NCI-H510A treated with DMSO at 0.1 percent for 48 hours (cell line): ENCODE measurements at regions not wholly inside any gene's neighbourhood (a gene's known extent, or its start where the extent isn't known, plus 50 kb on each side); places are given as distances from the start of the nearest gene placed in this dataset.
A peak's percentile ranks its signal among the peaks of the same experiment; 100 is the strongest.
"Not testable (repeated sequence)": the region's sequence is repeated elsewhere in the genome, so short reads cannot be mapped to it uniquely, and the experiment has no call there.

Source experiments
- DNase-seq: peaks from one replicate; lab custom pipeline; 2025; lab: John Stamatoyannopoulos, UW

- DNase-seq, result no peak
Measured at GRCh38 chr9:19937121-19937520, 148.3 kb upstream of the SLC24A2 start.

DNA sequence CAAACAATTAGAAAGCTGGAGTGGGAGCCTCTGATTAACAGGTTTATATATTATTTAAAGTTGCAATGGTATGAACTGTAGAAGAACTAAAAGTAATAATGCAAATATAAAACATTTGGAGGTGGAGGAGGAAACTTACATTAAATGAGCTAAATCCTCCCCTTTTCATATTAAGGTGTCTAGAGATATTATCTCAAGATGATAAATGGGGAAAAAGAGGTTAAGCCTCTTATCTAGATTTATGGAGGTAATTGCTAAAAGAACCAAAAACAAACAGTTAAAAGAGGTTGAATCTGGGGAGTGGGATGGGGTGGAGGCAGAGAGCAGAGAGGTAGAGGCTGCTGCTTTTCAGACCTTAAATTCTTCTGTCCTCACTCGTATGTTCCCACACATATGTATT is 147.8 kb upstream of the SLC24A2 start:
- no peak for DNase-seq

DNA sequence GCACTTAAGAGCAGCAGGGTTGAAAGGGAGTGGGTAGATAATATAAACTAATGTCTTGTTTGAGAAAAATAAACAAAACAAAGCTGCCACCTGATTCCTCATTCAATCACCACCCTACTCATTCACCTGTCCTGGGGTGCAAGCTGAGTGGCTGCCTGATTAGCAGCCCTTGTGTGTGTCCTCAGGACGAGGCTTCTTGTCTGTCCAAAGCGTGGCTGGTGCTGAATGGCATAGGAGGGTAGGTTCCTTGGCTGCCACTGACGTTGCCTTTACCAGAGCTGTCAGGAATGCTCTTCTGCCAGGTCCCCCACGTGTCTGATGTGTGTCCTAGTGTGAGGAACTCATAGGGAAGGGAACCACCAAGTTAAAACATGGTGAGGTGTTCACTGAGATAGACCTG is 146.6 kb upstream of the SLC24A2 start:
- DNase-seq, result no peak

DNA sequence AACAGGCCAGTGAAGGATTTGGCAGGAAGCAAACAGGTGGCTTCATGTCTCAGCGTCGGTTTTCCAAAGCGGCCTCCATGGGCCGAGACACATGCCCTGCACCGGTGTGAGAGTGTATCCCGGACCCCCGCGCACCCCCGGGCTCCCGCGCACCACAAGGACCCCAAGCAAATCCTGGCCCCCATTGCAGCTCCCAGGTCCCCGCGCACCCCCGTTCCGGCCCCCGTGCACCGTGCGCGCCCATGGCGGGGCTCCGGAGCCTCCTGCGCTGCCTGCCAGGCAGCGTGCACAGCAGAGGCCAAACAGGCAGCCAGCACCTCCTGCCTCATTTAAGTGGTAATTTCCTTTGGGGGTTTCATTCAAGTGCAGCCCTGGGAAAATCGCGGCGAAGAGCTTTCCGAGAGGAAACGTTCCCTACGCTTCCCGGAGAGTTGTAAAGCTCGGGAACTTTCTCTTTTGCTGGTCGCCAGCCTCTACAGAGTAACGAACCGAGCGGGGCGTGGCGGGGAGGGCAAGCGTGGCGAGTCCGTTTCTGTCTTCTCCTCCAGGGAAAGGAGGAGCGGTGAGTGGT is 145.5 kb upstream of the SLC24A2 start:
- DNase-seq, result no peak

DNA sequence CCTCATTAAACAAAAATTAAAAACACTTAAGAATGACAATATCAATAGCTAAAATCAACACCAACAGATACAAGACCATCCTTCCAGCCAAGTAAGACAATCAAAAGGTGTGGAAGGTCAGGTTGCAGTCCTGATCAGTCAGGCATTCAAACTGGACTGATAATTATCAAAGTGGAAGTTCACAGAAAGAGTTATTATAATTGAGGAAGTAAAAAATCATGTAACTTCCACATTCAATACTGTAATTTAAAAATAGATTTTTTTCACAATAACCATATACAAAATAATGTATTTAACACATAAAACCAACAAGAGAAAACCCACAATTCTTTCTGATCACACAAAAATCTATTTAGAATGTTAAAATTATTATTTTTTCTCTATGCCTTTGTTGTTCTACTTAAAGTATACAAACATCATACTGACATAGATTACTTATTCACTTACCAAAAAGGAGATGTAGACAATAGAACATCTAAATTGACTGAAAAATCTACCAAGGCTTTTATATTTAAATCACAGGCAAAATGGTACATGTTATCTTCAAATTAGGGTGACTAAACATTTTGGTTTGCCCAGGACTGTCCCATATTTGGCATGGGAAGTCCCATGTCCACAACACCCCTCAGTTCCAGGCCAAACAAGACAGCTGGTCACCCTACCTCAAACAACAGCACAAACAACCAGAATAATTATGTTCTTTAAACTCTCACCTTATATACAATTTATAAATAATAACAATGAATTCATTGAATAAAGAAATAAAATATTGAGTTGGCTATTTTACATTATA is 142.5 kb upstream of the SLC24A2 start:
- DNase-seq, result no peak

DNA sequence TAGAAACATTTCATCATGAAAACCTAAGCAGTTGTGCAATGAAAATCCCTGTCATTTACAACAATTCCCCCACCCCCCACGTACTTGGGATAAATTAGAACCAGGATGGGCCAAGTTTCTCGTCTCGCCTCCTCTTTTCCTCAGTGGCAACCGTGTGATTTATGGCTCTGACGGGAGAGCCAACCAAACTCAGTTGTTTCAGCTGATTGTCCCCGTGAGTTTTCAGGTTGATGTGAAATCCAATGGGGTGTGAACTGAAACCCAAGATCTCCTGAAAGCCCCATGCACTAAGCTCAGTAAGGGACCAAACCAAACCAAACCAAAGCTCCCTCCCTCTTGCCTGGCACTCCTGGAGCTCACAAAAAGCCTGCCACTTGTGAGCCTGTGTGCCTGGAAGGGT is 138.7 kb upstream of the SLC24A2 start:
- no peak for DNase-seq

DNA sequence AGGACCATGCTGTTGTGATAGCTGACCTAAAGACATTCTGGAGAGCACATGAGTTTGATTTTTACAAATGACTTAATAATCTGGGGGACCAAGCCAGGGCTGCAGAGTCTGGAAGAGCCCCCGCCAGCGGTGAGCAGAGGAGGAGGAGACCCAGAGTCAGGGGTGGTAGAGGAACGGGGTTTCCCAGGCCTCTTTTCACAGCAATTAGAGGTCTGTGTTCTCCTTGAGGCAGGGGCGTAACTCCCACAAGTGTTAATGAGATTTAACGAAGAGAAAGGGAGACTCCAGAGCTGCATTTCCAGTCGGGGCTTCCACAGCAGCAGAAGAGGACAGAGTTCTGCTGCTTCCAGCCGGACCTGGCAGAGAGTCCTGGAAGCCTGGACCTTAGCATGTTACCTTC is 137.9 kb upstream of the SLC24A2 start:
- no peak for DNase-seq

DNA sequence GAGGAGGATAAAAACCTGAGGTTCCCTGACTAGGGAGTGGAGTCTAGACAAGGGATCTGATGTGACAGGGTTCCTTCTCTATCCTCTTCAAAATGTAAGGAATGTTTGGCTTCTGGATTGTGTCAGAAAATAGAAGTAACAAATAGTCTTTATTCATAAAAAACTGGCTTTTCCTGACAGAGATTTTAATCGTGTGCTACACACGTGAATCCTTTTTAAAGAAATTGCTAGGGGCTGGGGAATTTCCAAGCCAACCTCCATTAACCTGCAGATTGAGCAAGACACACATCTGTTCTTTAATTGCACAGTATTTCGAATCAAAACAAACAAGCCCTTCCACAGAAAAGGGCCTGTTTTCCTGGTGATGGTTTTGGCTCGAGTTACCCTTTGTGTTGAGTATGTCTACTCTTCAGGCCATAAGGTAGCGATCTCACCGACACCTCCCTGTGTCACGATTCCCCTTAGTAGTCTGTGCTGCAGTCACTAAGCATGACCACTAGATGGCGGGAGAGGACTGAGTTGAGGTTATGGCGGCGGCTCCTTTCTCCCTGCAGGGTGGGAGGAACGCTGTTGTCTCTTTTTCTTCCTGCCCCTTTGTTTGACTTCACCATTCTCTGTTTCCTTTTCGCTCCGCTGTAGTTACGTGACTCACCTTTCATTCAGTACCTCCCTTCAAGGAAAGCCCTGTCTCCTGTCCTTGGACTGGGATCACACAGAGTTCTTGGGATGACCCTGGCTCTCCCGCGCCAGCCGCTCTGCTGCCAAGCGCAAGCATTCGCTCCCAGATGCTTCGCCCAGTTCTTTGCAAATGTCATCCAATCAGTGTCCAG is 137.1 kb upstream of the SLC24A2 start:
- peak; percentile 81 for DNase-seq

- DNase-seq, result no peak
Measured at GRCh38 chr9:19924080-19924479, 135.2 kb upstream of the SLC24A2 start.

DNA sequence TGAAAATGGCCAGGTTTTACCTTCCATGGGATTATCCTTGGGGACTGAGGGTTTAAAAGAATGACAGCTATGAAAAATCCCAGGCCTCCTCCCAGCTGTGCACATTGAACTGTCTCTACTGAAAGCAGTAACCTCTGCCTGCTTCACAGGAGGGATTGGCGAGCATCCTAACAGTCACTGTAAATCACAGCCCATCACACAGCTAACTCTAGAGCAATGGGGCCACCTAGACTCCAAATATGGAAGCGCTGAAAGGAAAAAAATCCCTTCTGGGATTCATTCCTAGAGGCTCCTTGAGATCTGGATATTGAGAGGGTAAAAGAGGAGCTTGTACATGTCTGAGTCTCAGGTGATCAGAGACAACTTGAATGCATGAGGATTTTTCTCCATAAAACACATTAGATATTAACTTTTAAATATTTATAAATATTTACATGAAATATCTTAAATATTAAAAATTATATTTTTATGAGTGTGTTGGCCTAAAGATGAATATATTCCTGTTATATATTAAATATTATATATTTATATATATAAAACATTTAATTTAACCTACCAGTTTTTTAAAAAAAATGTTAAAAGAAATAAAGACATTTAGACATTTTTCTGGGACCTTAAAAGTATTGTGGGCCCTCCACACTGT is 133.8 kb upstream of the SLC24A2 start:
- DNase-seq, result peak; percentile 6

DNA sequence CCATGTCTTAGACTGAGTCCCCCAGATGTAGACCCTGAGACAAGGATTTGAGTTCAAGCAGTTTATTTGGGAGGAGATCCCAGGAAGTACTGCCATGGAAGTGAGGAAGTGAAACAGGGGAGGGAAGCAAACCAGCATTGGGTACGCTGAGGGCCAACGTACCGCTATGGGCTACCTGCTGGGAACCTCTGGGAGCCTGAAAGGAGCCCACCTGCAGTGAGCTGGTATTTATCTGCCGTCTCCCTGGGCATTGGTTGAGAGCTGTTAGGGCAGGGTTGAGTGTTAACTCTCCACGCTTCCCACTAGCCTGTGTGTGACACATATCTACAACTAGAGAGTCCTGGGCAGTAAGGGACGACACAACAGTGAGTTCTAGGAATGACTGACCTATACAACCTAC is 131.6 kb upstream of the SLC24A2 start:
- DNase-seq, result no peak

DNA sequence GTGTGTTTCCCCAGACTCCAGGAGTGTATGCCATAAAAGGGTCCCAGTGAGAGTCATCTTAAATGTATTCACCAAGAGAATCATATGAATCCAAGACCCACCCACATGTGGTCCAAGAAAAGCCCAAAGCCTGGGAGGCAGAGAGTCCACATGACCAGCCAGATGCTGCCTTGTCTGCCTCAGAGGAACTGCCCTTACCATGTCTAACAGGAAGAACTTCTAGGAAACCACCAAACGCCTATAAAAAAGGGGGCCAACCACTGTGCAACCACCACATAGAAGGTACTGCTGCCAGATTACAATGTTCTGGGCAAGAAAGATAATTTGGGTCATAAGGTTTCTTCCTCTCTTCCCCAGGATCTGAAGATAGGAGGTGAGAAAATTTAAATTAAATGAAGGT is 129.8 kb upstream of the SLC24A2 start:
- no peak for DNase-seq

DNA sequence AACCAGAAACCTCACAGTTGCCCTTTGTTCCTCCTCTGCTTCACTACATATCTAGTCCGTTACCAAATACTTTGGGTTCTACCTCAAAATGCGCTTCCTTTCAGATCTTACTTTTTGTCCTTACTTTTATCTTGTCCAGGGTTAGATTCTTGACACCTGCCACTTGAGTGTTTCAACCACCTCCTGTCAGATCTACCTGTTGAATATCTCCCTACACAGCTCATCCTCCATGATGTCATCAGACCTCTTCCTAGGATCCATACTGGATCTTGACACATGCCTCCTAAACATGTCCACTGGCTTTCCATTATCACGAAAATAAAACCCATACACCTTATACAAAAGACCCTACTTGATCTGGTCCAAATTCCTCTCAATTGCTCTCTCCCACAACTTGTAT is 125.2 kb upstream of the SLC24A2 start:
- no peak for DNase-seq

- DNase-seq, result no peak
Measured at GRCh38 chr9:19913151-19913550, 124.3 kb upstream of the SLC24A2 start.

- DNase-seq, result no peak
Measured at GRCh38 chr9:19903076-19903475, 114.2 kb upstream of the SLC24A2 start.

- no peak for DNase-seq
Measured at GRCh38 chr9:19901586-19901985, 112.7 kb upstream of the SLC24A2 start.

- DNase-seq, result no peak
Measured at GRCh38 chr9:19896161-19896560, 107.3 kb upstream of the SLC24A2 start.

GRCh38 chr9:19895578-19895977 is 106.7 kb upstream of the SLC24A2 start:
- not testable (repeated sequence) for DNase-seq

- no peak for DNase-seq
Measured at GRCh38 chr9:19895006-19895405, 106.2 kb upstream of the SLC24A2 start.

- no peak for DNase-seq
Measured at GRCh38 chr9:19885608-19886007, 96.8 kb upstream of the SLC24A2 start.

DNA sequence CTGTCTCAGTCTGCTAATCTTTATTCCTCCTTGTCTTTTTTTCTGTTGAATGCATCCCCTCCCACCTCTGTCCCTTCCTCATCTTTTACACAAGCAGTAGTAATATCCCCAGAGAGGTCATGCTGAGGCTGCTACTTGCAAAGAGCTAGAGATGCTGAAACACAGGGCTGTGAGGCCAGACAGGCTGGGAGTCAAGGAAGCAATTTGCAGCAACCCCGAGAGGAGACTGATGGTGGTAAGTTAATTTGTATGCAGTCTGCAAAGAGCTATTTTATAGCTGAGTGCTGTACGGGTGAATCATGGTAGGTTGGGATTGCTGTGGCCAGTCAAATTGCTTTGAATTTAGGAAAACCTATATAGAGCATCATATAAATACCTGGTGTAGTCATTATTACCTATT is 90.2 kb upstream of the SLC24A2 start:
- DNase-seq, result no peak

DNA sequence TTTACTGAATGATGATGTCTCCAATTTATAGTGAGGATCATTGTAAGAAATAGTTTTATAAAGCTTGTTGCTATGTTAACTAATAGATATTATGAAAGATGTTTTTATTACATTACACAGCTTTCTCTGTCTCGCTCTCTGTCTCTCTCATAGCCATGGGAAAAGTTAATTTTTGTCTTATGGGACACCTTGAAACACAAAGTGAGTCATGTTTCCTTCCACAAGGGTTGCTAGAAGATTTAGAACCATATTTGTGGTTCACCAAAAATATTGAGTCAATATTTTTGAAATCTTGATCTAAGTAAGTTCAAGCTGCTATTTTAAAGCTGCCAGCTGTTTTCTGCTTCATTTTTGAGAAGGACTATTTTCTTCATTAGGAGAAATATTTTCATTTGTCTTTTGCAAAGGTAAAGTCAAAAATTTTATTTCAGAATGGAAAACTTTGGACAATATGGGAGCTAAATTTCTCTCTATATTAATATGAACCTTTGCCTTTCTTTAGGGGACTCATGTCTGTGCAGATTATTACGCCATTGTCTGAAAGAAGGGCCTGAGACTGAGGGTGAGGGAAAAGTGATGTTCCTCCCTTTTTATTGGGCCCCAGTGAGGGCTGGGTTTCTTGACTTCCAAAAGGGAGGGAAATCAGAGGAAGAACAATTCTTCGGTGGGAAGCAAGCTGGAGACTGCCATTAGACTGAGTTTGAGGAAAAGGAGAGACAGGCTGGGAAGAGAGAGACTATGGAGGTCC is 87.9 kb upstream of the SLC24A2 start:
- no peak for DNase-seq
